PFSK-1 (cell line): ENCODE measurements at regions not wholly inside any gene's neighbourhood (a gene's known extent, or its start where the extent isn't known, plus 50 kb on each side); places are given as distances from the start of the nearest gene placed in this dataset.

Experiments used
- POLR2AphosphoS5 ChIP-seq: IDR thresholded peaks from 2 replicates; pipeline ENCODE4 v1.6.1; 2012; ENCODE audit warnings: low read depth, mild to moderate bottlenecking, control low read depth, low read length, moderate library complexity
- REST ChIP-seq, 2 experiments: IDR thresholded peaks; 2 replicates each; pipeline versions ENCODE4 v1.6.1 to v1.8.0; 2011 to 2012; ENCODE audit warnings: low read depth in 2 of 2, low read length in 2 of 2, control low read depth in 1 of 2, inconsistent platforms in 1 of 2, mild to moderate bottlenecking in 1 of 2, moderate library complexity in 1 of 2; ENCODE audit not compliant: insufficient read depth in 1 of 2

GRCh38 chr6:26250698-26251044 is 114.3 kb upstream of the BTN3A2 start:
- TF ChIP-seq REST (IDR thresholded peaks at IDR 0.05; ENCODE audit: insufficient read depth in 1 of 2, low read depth in 2 of 2, low read length in 2 of 2) (no peak), POLR2AphosphoS5 (no peak)
